SH-SY5Y (cell line): ENCODE measurements at regions not wholly inside any gene's neighbourhood (a gene's known extent, or its start where the extent isn't known, plus 50 kb on each side); places are given as distances from the start of the nearest gene placed in this dataset.

Experiments used
- GATA2 ChIP-seq: IDR thresholded peaks from 2 replicates; pipeline ENCODE4 v1.6.1; 2011; ENCODE audit warnings: mild to moderate bottlenecking, low read depth, low read length
- GATA3 ChIP-seq: IDR thresholded peaks from 2 replicates; pipeline ENCODE4 v1.6.1; 2011; ENCODE audit warnings: low read depth, mild to moderate bottlenecking, low read length, moderate library complexity

- TF ChIP-seq GATA2 (no peak), GATA3 (no peak)
Observed at GRCh38 chr14:103258211-103258610, 75.8 kb upstream of the EIF5 start.
